Astrocyte of the hippocampus (primary cell): ENCODE measurements at regions not wholly inside any gene's neighbourhood (a gene's known extent, or its start where the extent isn't known, plus 50 kb on each side); places are given as distances from the start of the nearest gene placed in this dataset.
"Not testable (repeated sequence)": the region's sequence is repeated elsewhere in the genome, so short reads cannot be mapped to it uniquely, and the experiment has no call there.

Experiments
- DNase-seq: peaks from one replicate; pipeline ENCODE4 v3.0.0; 2011; ENCODE audit warnings: low read depth, low spot score

DNA sequence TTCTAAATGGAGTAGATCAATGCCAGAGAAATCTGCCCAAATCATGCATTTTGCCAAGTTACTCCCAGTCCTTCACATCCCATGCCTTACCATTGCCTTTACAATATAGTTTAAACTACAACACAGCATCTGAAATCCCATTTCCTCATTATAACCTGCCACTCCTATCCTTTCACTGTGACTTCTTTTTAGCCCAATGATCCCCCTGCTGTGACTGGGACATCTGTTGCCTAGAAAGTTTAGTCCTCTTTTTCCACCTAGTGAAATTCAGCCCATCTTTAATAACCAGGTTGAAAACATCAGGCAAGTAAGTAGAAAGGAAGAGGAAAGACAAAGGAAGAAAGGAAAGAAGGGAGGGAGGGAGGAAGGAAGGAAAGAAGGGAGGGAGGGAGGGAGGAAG is 627.9 kb upstream of the ZNF385D start:
- DNase-seq = no peak

DNA sequence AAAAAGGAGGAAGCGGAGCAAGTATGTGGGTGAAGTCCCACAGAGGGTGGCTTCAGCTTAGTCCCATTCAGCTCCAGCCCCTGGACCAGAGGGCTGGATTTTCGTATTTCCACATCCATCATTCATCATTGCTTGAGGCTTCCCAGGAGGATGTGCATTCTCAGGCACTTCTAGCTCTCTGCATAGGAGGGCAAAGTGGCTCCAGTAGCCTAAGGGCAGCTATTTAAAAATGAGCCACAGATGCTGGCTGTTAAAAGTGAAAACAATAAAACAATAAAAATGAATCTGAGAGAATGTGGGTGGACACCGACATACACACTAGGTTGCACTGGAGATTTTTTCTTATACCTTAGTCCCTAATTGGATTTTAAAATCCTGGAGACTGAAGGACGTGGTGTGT is 629.2 kb upstream of the ZNF385D start:
- no peak for DNase-seq

DNA sequence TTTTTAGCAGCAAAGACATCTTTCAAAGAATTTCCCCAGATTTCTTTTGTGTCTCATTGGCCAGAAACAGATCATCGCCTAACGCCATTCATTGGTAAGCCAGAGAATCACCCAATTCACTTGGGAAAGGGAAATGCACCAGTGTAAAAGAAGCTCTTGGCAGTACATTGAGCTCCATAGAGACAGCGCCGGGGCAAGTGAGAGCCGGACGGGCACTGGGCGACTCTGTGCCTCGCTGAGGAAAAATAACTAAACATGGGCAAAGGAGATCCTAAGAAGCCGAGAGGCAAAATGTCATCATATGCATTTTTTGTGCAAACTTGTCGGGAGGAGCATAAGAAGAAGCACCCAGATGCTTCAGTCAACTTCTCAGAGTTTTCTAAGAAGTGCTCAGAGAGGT is 630.6 kb upstream of the ZNF385D start:
- peak; percentile 7 for DNase-seq

DNA sequence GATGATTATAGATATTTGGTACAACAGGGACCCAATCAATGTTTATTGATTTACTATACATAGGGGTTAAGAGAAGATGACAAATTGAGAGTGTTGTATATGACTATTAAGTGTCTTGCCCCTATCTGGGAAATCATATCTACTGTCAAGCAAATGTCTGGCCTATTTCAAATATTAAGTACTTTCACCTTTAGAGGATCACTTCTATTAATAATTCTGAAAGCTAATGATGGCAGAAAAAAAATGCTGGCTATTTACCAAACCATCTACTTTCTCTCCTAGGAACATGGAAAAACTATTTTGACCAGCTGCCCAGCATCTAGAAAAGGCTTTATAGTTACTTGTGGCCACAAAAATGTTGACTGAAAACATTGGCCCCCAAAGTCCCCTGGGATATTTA is 632.3 kb upstream of the ZNF385D start:
- DNase-seq = no peak

DNA sequence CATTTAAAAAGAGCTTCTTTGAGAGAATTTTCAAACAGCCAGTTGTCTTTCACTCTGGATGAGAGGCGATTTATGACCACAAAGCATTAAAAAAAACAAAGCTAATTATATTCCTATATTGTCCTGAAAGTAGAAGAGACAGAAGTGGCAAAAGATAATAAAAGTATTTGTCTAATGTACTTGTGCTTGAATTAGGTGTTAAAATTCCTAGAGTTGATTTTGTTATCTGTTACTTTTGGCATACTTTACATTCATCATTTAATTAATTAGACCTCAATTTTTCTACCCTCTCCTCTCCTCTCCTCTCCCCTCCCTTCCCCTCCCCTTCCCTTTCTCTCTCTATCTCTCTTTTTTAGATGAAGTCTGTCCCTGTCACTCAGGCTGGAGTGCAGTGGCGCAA is 635.1 kb upstream of the ZNF385D start:
- no peak for DNase-seq

DNA sequence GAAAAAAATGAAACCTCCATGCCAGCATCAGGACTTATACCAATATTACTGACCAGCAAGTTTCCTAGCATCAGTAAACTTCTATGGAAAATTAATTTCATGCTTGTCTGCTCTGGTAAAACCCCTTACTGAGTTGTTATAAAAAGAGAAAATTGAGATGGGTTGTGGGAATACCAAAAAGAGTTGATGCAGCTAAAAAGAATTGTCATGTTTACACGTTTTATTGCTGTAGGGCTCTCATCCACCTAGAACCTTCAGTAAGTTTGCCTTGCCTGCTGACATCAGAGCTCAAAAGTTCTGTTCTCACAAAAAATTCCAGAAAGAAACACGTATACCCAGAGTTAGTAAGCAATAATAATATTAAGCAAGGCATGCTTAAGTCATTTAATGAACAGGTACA is 641.3 kb upstream of the ZNF385D start:
- DNase-seq = no peak

DNA sequence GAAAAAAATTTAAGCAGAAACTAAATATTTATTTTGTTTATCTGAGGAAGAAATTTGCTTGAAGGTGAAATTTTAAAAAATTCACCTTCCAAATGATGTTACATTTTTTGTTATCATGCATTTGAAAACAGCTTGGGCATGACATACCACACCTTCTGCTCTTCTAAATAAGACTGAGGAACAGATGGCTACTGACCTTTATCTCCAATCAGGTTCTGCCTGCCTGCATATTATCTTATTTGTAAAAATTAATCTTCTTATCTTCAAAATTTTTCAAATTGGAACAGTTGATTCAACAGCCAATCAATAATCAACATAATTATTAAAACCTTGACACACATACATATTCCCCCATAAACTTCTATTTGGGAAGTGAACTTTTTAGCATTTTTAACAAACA is 641.8 kb upstream of the ZNF385D start:
- no peak for DNase-seq

DNA sequence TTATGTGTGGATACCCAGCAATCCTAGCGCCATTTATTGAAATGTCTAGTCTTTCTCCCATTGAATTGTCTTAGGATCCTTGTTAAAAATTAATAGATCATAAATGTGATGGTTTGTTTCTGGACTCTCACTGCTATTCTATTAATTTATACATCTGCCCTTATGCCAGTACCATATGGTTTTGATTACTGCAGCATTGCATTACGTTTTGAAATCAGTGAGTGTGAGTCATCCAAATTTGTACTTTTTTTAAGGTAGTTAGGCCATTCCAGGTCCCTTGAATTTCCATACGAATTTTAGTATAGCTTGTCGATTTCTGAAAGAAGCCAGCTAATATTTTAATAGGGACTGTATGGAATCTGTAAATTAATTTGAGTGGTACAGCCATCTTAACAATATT is 648.6 kb upstream of the ZNF385D start:
- no peak for DNase-seq

DNA sequence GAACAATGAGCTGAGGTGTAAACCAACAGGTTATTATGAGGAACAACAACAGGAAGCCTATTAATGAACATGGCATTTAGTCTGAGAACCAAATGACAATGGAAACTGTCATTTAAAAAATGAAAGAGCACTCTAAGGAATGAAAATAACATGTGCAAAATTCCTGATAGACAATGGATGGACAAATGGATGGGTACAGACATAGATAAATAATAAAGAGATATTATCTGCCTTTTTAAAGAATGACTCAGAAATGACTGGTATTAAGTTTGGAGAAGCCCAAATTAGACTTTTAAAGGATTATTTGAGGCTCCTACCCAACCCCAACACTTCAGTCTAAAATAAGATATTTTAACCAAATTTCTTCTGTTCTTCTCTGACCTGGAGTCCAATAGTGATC is 650.5 kb upstream of the ZNF385D start:
- DNase-seq = no peak

DNA sequence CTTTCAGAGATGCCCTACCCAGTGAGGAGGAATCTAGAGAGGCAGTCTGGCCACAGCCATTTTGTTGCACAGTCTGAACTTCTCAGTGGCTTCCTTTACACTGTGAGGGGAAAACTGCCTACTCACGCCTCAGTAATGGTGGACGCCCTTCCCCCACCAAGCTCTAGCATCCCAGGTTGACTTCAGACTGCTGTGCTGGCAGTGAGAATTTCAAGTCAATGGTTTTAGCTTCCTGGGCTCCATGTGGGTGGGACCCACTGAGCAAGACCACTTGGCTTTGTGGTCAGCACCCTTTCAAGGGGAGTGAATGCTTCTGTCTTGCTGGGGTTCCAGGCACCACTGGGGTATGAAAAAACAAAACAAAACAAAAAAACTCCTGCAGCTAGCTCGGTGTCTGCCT is 663.2 kb upstream of the ZNF385D start:
- DNase-seq = no peak

DNA sequence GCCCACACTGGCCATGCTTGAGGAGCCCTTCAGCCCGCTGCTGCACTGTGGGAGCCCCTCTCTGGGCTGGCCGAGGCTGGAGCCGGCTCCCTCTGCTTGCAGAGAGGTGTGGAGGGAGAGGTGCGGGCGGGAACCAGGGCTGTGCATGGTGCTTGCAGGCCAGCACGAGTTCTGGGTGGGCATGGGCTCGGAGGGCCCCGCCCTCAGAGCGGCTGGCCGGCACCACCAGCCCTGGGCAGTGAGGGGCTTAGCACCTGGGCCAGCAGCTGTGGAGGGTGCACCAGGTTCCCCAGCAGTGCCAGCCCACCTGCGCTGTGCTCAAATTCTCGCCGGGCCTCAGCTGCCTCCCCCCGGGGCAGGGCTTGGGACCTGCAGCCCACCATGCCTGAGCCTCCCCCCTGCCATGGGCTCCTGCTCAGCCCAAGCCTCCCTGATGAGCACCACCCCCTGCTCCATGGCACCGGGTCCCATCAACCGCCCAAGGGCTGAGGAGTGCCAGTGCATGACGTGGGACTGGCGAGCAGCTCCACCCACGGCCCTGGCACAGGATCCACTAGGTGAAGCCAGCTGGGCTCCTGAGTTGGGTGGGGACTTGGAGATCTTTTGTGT is 665.9 kb upstream of the ZNF385D start:
- not testable (repeated sequence) for DNase-seq

DNA sequence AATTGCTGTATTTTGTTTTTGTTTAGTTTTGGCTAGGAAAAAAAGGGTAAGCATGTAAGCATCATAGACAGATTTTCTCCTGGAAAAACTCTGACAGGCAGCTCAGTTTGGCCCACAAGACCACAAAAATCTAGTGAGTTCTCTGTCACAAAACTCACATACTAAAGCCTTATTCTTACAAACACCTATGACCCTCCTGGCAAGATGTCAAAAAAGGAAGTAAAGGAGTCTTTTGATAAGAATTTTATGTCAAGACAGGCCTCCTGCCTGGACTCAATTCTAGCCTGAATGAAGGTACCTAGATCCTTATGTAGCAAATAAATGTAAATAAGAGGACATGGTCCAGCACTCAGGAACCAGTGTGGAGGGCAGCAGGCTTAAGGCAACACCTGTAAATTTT is 668.3 kb upstream of the ZNF385D start:
- no peak for DNase-seq

DNA sequence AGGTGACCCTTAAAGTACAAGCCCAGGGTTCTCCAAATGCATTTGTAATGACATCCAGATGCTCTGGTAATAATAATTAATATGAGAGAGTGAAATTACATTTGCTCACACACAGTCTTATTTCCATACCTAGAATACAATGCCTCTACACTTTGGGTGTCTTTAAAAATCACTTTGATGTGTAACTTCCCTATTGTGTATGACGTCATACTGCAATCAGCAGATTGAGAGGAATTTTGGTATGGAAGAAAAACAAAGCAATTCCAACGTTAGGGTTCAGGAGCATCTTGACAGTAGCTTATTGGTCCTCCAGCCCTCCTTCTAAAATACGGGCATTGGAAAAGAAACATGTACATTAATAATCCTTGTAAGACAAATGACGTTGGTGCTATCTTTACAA is 670.6 kb upstream of the ZNF385D start:
- no peak for DNase-seq

DNA sequence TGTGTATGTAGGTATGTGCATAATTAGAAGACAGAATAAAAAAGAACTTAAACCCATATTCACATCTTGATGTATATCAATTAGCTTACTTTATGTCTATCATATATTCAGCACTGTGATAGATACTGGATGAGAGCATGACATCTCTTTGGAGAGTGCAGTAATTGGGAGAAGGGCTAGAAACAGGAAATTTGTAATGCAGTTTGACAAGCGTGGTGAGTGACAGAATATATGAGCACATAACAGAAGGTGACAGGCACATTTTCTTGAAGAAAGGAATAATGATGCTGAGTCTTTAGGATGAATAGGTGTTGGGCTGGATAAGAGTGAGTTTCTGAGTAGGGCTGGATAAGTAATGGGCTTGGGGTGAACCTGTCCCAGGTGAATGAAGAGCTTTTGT is 680.3 kb upstream of the ZNF385D start:
- no peak for DNase-seq

DNA sequence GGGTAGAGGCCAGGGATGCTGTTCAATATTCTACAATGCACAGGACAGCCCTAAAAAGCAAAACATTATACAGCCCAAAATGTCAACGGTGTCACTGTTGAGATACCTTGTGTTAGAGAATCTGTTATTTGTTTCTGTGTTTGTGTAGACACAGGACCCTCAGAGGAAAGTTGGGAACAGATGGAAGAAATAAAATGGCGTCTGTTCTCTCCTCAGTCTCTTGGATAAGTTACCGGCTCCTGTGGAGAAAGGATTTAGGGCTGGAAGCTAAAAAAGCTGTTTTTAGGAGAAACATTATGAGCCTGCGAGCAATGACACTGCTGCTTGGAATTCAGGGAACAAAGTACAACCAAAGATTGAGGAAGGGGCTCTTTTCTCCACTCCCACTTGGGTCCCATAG is 688.6 kb upstream of the ZNF385D start:
- no peak for DNase-seq

DNA sequence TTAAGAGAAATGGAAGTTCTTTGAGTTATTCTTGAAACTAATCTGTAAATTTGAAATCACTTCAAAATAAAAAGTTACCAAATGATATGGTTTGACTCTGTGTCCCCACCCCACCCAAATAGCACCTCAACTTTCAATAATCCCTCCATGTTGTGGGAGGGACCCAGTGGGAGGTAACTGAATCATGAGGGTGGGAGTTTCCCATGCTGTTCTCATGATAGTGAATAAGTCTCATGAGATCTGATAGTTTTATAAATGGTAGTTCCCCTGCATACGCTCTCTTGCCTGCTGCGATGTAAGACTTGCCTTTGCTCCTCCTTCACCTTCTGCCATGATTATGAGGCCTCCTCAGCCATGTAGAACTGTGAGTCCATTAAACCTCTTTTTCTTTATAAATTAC is 690.7 kb upstream of the ZNF385D start:
- DNase-seq = no peak

DNA sequence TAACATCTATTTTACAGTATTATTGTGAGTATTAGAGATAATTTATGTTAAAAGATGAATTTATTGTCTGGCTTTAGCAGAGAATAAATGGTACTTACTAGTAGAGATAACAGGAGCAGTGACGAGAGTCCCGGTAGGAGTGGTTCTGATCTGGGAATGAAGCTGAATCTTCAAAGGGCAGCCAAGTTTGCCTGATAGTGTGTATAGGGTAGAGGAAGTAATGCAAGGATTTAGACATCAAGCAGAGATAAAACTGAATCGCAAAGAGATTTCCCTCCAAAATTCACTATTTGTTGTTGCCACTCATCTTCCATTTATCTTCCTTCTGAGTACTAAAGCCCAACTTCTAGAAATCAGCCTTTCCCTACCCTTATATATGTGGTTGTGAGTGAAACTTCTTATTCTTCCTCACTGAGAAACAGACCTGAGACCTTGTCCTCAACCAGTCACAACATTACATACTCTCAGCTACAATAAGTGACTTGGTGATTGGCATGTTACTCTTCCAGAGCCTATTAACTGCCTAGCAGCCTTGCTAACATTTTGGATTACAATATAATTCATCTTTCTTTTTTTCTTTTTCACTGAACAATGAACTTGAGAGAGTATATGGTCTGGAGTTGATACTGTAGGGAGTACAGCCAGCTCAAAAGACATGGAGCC is 692.7 kb upstream of the ZNF385D start:
- DNase-seq = no peak

DNA sequence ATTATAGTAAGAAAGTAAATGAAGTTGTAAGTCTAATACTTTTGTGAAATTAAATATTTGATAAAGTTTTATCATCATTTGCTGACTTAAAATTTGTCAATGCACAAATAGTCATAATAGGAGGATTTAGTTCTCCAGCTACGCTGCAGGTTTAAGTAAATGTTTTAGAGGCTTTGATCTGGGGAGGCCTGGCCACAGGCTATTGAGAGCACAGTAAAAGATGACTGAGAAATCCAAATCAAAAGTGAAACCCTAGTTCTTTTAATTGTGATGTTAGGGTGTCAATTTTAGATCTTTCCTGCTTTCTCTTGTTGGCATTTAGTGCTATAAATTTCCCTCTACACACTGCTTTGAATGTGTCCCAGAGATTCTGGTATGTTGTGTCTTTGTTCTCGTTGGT is 694.3 kb upstream of the ZNF385D start:
- DNase-seq = not testable (repeated sequence)

DNA sequence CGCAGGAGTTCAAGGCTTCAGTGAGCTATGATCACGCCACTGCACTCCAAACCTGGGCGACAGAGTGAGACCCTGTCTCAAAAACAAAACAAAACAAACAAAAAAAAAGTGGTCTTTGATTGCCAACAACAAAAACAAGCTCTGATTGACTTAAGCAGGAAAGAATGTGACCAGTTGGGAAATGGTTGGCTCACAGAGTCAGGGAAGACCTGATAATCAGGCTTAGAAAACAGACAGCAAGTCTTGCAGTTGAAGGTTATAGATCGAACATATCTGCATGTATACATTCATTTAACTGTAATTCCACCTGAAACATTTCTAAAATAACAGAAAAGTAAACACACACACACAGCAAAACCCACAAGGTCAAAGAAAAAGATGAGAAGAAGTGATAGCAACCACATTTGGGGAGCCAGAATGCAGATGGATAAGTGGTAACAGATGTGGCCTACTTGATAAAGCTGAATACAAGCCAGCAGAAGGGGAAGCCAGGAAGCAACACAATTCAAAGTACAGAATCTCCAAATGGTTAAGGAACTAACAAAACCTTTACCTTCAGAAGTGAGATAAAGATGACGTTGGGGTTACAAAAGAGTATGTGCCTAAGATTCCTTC is 699.9 kb upstream of the ZNF385D start:
- DNase-seq = no peak

DNA sequence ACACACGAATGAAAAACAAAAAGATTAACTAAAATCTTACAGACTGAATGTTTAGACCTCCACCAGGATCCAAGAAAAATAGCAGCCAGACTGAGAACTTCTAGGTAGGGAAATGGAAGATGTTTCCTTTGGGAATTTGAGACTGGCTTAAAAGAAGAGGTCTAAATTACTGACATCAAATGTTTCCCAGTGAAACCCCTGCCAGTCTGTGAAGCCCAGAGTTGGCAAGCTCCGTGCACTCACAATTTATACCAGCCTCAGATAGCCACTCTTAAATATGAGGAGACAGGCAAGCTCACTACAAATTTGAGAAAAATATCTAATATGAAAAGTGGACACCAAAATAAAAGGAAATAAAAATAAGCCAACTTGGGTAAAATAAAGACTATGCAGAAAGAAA is 700.5 kb upstream of the ZNF385D start:
- no peak for DNase-seq

DNA sequence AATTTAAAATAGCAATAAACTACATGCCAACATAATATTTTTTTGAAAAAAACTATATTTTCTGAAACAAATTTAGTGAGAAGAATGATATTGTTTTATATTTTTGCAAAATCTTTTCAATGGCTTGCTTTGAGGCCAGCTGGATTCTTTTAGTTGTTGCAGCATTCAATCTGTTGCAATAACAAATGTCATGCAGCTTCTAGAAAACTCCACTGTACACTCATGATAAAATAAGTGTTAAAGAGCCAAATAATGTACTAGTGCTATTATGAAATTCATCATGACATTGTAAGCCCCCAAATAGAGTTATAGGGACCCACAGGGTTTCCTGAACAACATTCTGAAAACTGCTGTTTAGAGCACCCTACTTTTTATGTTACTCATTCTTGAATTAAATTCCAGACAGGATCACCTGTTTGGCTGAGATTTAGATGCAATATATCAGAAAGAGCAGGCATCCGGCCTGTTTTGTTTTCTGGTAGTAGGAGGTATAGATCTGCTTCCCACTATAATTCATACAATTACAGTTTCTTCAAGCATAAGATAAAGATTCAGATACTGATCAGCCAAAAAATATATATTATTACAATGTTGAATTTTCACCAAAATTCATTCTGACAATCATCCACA is 703.0 kb upstream of the ZNF385D start:
- no peak for DNase-seq

DNA sequence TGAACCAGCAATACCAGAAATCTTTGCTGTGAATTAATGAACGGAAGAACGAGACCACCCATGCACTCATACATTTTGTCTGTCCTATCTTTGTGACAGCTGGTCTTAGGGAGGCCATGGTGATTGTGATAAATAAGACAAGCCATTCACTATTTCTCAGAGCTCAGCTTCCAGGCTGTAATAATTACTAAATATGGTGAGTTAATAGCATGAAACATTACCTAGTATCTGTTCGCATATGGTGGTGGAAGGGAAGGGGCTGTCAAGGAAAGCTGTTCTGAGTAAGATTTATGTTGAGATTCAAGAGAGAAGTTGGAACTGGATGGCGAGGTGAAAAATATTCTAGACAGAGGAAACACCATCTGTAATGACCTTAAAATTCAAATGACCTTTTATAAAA is 719.0 kb upstream of the ZNF385D start:
- DNase-seq = no peak

DNA sequence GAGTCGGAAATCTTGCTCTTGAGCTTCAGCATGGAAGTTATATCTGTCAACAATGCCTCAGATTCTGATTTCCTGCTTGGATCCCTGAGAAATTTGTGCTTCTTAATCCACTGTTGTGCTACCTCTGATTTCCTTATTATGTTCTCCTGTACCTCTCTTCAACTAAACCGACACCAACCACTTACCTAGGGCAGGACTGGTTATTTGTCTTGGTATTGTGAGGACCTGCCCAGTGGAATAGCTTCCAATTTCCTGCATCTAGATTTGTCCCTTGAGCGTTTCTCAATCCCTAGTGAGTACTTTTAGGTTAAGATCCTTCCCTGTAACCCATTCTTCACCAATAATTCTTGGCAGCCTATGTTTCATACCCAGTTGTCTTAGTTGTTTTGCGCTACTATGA is 720.5 kb upstream of the ZNF385D start:
- DNase-seq = no peak
